CD8-positive, alpha-beta memory T cell (primary cell): ENCODE measurements at regions not wholly inside any gene's neighbourhood (a gene's known extent, or its start where the extent isn't known, plus 50 kb on each side); places are given as distances from the start of the nearest gene placed in this dataset.

Experiments used
- CTCF ChIA-PET: fragments of 350-600 bp; sonication (Branson Sonifier 250); formaldehyde crosslinking; loops from one replicate; lab custom pipeline; 2021; ENCODE audit warnings: antibody characterized with exemption; lab: Charles Lee
- POLR2A ChIA-PET: fragments of 350-600 bp; sonication (Branson Sonifier 250); formaldehyde crosslinking; loops from one replicate; lab custom pipeline; 2021; ENCODE audit warnings: antibody characterized with exemption; lab: Charles Lee
- DNase-seq, 5 donors: peaks; one replicate each; pipeline versions ENCODE4 v3.0.0 to v3.0.0-alpha.2; 2020 to 2022; ENCODE audit warnings: mixed read lengths in 1 of 5
- H3K27ac ChIP-seq: one replicate; pipeline ENCODE4 v1.7.0; 2013; ENCODE audit warnings: low read depth, mild to moderate bottlenecking, low read length, moderate library complexity
- H3K27me3 ChIP-seq: 2 replicates; pipeline ENCODE4 v1.7.0; 2013; ENCODE audit warnings: low read length, mild to moderate bottlenecking; ENCODE audit not compliant: insufficient read depth, poor library complexity, severe bottlenecking
- H3K36me3 ChIP-seq: 2 replicates; pipeline ENCODE4 v1.7.0; 2013; ENCODE audit warnings: mild to moderate bottlenecking, low read length, moderate library complexity; ENCODE audit not compliant: insufficient read depth
- H3K4me1 ChIP-seq: 2 replicates; pipeline ENCODE4 v1.7.0; 2013; ENCODE audit warnings: mild to moderate bottlenecking, low read length, moderate library complexity; ENCODE audit not compliant: insufficient read depth
- H3K4me3 ChIP-seq: 2 replicates; pipeline ENCODE4 v1.7.0; 2013; ENCODE audit warnings: mild to moderate bottlenecking, low read length
- H3K9me3 ChIP-seq: 2 replicates; pipeline ENCODE4 v1.7.0; 2013; ENCODE audit warnings: mild to moderate bottlenecking, low read length
- H3K27ac Mint-ChIP-seq, 8 donors: one replicate each; pipeline ENCODE4 v1.8.0; 2020 to 2021; ENCODE audit warnings: mixed read lengths in 8 of 8, mild to moderate bottlenecking in 6 of 8, inconsistent platforms in 3 of 8, moderate library complexity in 3 of 8
- H3K27me3 Mint-ChIP-seq, 2 donors: one replicate each; pipeline ENCODE4 v1.8.0; 2020 to 2021; ENCODE audit warnings: mixed read lengths in 2 of 2, mild to moderate bottlenecking in 1 of 2, moderate library complexity in 1 of 2
- H3K36me3 Mint-ChIP-seq, 3 donors: one replicate each; pipeline ENCODE4 v1.8.0; 2020 to 2021; ENCODE audit warnings: mixed read lengths in 3 of 3, inconsistent platforms in 1 of 3, mild to moderate bottlenecking in 1 of 3
- H3K4me1 Mint-ChIP-seq, 3 donors: one replicate each; pipeline ENCODE4 v1.8.0; 2020 to 2021; ENCODE audit warnings: mixed read lengths in 3 of 3, inconsistent platforms in 1 of 3, mild to moderate bottlenecking in 1 of 3
- H3K4me3 Mint-ChIP-seq, 7 donors: one replicate each; pipeline ENCODE4 v1.8.0; 2020 to 2021; ENCODE audit warnings: mixed read lengths in 7 of 7, mild to moderate bottlenecking in 6 of 7, moderate library complexity in 4 of 7, inconsistent platforms in 2 of 7
- H3K9me3 Mint-ChIP-seq, 5 donors: one replicate each; pipeline ENCODE4 v1.8.0; 2020 to 2022; ENCODE audit warnings: mixed read lengths in 5 of 5, mild to moderate bottlenecking in 3 of 5, moderate library complexity in 2 of 5, inconsistent platforms in 1 of 5

- Mint-ChIP-seq H3K27me3 (no peaks in the 10 kb centered on the region), H3K4me1 (no peaks in the 10 kb centered on the region), H3K27ac (no peak overlapping the region), H3K36me3 (no peaks in the 10 kb centered on the region), H3K9me3 (peaks cover 0 to 7% (median 0%) of the 10 kb centered on the region in 5 donors), H3K4me3 (no peak overlapping the region)
- CTCF ChIA-PET, result no interaction called here
- H3K36me3 ChIP-seq, result no peaks in the 10 kb centered on the region
- no peak overlapping the region for H3K4me3 ChIP-seq
- no peak for DNase-seq
- POLR2A ChIA-PET, result no interaction called here
- H3K27ac ChIP-seq, result no peak overlapping the region
- no peaks in the 10 kb centered on the region for H3K9me3 ChIP-seq
- H3K27me3 ChIP-seq, result no peaks in the 10 kb centered on the region
- H3K4me1 ChIP-seq, result no peaks in the 10 kb centered on the region
Observed at GRCh38 chr4:165656829-165657490, 216.1 kb upstream of the TLL1 start.

- Mint-ChIP-seq H3K27me3 (no peaks in the 10 kb centered on the region), H3K4me1 (no peaks in the 10 kb centered on the region), H3K36me3 (no peaks in the 10 kb centered on the region), H3K9me3 (peaks cover 0 to 7% (median 0%) of the 10 kb centered on the region in 5 donors), H3K4me3 (no peak overlapping the region), H3K27ac (no peak overlapping the region)
- H3K27me3 ChIP-seq, result no peaks in the 10 kb centered on the region
- H3K4me1 ChIP-seq, result no peaks in the 10 kb centered on the region
- CTCF ChIA-PET, result no interaction called here
- H3K4me3 ChIP-seq, result no peak overlapping the region
- no peaks in the 10 kb centered on the region for H3K36me3 ChIP-seq
- POLR2A ChIA-PET, result no interaction called here
- no peaks in the 10 kb centered on the region for H3K9me3 ChIP-seq
- no peak overlapping the region for H3K27ac ChIP-seq
- no peak for DNase-seq
Observed at GRCh38 chr4:165662341-165662740, 210.7 kb upstream of the TLL1 start.

- Mint-ChIP-seq H3K36me3 (no peaks in the 10 kb centered on the region), H3K27me3 (no peaks in the 10 kb centered on the region), H3K27ac (no peak overlapping the region), H3K4me1 (no peaks in the 10 kb centered on the region), H3K4me3 (no peak overlapping the region), H3K9me3 (peaks cover 0 to 9% (median 0%) of the 10 kb centered on the region in 5 donors)
- no peak overlapping the region for H3K27ac ChIP-seq
- H3K4me1 ChIP-seq, result no peaks in the 10 kb centered on the region
- no peaks in the 10 kb centered on the region for H3K36me3 ChIP-seq
- H3K27me3 ChIP-seq, result no peaks in the 10 kb centered on the region
- CTCF ChIA-PET, result no interaction called here
- POLR2A ChIA-PET, result no interaction called here
- DNase-seq, result no peak
- H3K4me3 ChIP-seq, result no peak overlapping the region
- H3K9me3 ChIP-seq, result no peaks in the 10 kb centered on the region
Observed at GRCh38 chr4:165663411-165663810, 209.6 kb upstream of the TLL1 start.

GRCh38 chr4:165666836-165667235 is 206.2 kb upstream of the TLL1 start:
- Mint-ChIP-seq H3K27ac (no peak overlapping the region), H3K4me3 (no peak overlapping the region), H3K9me3 (peaks cover 0 to 6% (median 0%) of the 10 kb centered on the region in 5 donors), H3K27me3 (no peaks in the 10 kb centered on the region), H3K36me3 (no peaks in the 10 kb centered on the region), H3K4me1 (no peaks in the 10 kb centered on the region)
- no peaks in the 10 kb centered on the region for H3K4me1 ChIP-seq
- no peaks in the 10 kb centered on the region for H3K9me3 ChIP-seq
- no peaks in the 10 kb centered on the region for H3K36me3 ChIP-seq
- no peak for DNase-seq
- no peak overlapping the region for H3K4me3 ChIP-seq
- CTCF ChIA-PET, result no interaction called here
- H3K27me3 ChIP-seq, result no peaks in the 10 kb centered on the region
- no peak overlapping the region for H3K27ac ChIP-seq
- POLR2A ChIA-PET, result no interaction called here

- ChIA-PET POLR2A (no interaction called here), CTCF (no interaction called here)
- H3K36me3 ChIP-seq, result no peaks in the 10 kb centered on the region
- H3K4me3 ChIP-seq, result no peak overlapping the region
- no peaks in the 10 kb centered on the region for H3K4me1 ChIP-seq
- no peak overlapping the region for H3K4me3 Mint-ChIP-seq
- no peak overlapping the region for H3K27ac Mint-ChIP-seq
- H3K36me3 Mint-ChIP-seq, result no peaks in the 10 kb centered on the region
- H3K27me3 ChIP-seq, result no peaks in the 10 kb centered on the region
- H3K4me1 Mint-ChIP-seq, result no peaks in the 10 kb centered on the region
- H3K9me3 ChIP-seq, result no peaks in the 10 kb centered on the region
- H3K27ac ChIP-seq, result no peak overlapping the region
- peaks cover 0 to 6% (median 0%) of the 10 kb centered on the region in 5 donors for H3K9me3 Mint-ChIP-seq
- no peaks in the 10 kb centered on the region for H3K27me3 Mint-ChIP-seq
- DNase-seq, result no peak
Observed at GRCh38 chr4:165667969-165668368, 205.1 kb upstream of the TLL1 start.

- POLR2A ChIA-PET, result no interaction called here
- Histone ChIP-seq H3K36me3 (no peaks in the 10 kb centered on the region), H3K27me3 (no peaks in the 10 kb centered on the region), H3K27ac (no peak overlapping the region), H3K4me1 (no peaks in the 10 kb centered on the region), H3K9me3 (no peaks in the 10 kb centered on the region), H3K4me3 (no peak overlapping the region)
- no peak for DNase-seq
- no peak overlapping the region for H3K4me3 Mint-ChIP-seq
- no peaks in the 10 kb centered on the region for H3K36me3 Mint-ChIP-seq
- no peaks in the 10 kb centered on the region for H3K27me3 Mint-ChIP-seq
- no peaks in the 10 kb centered on the region for H3K4me1 Mint-ChIP-seq
- CTCF ChIA-PET, result no interaction called here
- peaks cover 0 to 6% (median 0%) of the 10 kb centered on the region in 5 donors for H3K9me3 Mint-ChIP-seq
- no peak overlapping the region for H3K27ac Mint-ChIP-seq
Observed at GRCh38 chr4:165668694-165669093, 204.3 kb upstream of the TLL1 start.

- peaks cover 0 to 4% (median 3%) of the 10 kb centered on the region in 5 donors for H3K9me3 Mint-ChIP-seq
- no peak for DNase-seq
- ChIA-PET POLR2A (no interaction called here), CTCF (no interaction called here)
- no peak overlapping the region for H3K27ac ChIP-seq
- no peaks in the 10 kb centered on the region for H3K36me3 Mint-ChIP-seq
- no peaks in the 10 kb centered on the region for H3K9me3 ChIP-seq
- H3K36me3 ChIP-seq, result no peaks in the 10 kb centered on the region
- no peaks in the 10 kb centered on the region for H3K27me3 Mint-ChIP-seq
- no peaks in the 10 kb centered on the region for H3K4me1 Mint-ChIP-seq
- H3K4me3 Mint-ChIP-seq, result no peak overlapping the region
- no peak overlapping the region for H3K4me3 ChIP-seq
- no peak overlapping the region for H3K27ac Mint-ChIP-seq
- no peaks in the 10 kb centered on the region for H3K4me1 ChIP-seq
- no peaks in the 10 kb centered on the region for H3K27me3 ChIP-seq
Observed at GRCh38 chr4:165677081-165677480, 196.0 kb upstream of the TLL1 start.

- Mint-ChIP-seq H3K4me3 (no peak overlapping the region), H3K9me3 (peaks cover 0 to 4% (median 3%) of the 10 kb centered on the region in 5 donors), H3K36me3 (no peaks in the 10 kb centered on the region), H3K27ac (no peak overlapping the region), H3K4me1 (no peaks in the 10 kb centered on the region), H3K27me3 (no peaks in the 10 kb centered on the region)
- Histone ChIP-seq H3K4me3 (no peak overlapping the region), H3K27ac (no peak overlapping the region), H3K4me1 (no peaks in the 10 kb centered on the region), H3K27me3 (no peaks in the 10 kb centered on the region), H3K9me3 (no peaks in the 10 kb centered on the region), H3K36me3 (no peaks in the 10 kb centered on the region)
- no peak for DNase-seq
- CTCF ChIA-PET, result no interaction called here
- POLR2A ChIA-PET, result no interaction called here
Observed at GRCh38 chr4:165678236-165678935, 194.7 kb upstream of the TLL1 start.
